GM19395 (cell line): ENCODE measurements at regions not wholly inside any gene's neighbourhood (a gene's known extent, or its start where the extent isn't known, plus 50 kb on each side); places are given as distances from the start of the nearest gene placed in this dataset.
"Not testable (repeated sequence)": the region's sequence is repeated elsewhere in the genome, so short reads cannot be mapped to it uniquely, and the experiment has no call there.

Experiments
- ATAC-seq: cut with Tn5 transposase; IDR thresholded peaks from one replicate; pipeline ENCODE4 v1.9.1; 2021; ENCODE audit warnings: mild to moderate bottlenecking, moderate library complexity; ENCODE audit not compliant: unreplicated experiment

DNA sequence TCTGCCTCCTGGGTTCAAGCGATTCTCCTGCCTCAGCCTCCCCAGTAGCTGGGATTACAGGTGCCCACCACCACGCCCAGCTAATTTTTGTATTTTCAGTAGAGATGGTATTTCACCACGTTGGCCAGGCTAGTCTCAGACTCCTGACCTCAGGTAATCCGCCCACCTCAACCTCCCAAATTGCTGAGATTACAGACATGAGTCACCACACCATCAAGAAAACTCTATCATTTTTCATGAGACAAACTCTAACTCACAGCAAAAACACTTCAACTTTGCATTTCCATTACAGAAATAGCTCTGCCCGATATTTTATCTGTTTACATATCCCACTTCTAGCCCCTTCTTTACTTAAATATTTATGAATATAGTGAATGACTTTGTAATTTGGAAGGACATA lies 561.1 kb downstream of the TMX3 start:
- ATAC-seq = not testable (repeated sequence)

DNA sequence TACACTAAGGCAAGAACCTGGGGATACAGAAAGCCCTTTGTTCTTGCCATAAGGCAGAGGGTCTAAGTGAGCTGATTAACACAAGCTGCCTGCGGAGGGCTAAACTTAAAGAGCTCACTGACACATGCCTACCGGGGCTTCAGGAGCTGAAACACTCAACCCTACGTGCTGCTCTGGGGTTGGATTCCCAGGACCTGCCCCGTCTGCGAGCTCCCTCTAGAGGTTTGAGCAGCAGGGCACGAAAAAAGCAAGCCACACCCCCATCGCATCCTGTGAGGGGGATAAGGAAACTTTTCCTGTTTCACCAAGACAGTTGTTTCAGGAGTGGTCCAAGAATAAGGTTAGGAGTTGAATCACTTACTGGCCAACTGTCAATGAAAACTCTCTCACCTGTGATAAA lies 562.1 kb downstream of the TMX3 start:
- no peak for ATAC-seq

DNA sequence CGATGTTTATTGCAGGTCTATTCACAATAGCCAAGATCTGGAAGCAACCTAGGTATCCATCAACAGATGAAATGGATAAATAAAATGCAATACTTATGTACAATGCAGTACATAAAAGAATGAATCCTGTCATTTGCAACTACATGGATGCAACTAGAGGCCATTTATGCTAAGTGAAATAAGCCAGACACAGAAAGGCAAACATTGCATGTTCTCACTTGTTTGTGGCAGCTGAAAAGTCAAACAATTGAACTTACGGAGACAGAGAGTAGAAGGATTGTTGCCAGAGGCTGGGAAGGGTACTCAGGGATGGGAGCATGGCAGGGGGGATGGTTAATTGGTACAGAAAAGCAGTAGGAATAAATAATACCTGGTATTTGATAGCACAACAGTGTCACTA lies 563.9 kb downstream of the TMX3 start:
- ATAC-seq = no peak

GRCh38 chr18:68148863-68149262 lies 566.0 kb downstream of the TMX3 start:
- ATAC-seq = no peak

GRCh38 chr18:68147728-68148127 lies 567.2 kb downstream of the TMX3 start:
- ATAC-seq = no peak

- no peak for ATAC-seq
These were observed 593.1 kb downstream of the TMX3 start for GRCh38 chr18:68121826-68122225.

DNA sequence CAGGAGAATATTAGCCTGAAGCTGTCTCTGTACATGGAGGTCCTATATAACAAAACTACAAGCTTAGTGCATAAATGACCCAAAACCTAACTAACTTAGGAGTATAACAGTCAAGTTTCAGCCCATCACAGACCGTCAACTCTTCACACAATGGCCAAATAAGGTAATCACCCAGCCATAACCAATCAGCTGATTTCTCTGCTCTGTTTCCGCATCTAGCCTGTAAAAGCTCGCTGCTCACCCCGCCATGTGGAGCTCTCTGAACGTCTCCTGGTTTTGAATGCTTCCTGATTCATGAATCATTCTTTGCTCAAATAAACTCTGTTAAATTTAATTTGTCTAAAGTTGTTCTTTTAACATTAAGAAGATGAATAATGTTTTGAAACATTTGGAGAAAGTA lies 593.6 kb downstream of the TMX3 start:
- no peak for ATAC-seq

DNA sequence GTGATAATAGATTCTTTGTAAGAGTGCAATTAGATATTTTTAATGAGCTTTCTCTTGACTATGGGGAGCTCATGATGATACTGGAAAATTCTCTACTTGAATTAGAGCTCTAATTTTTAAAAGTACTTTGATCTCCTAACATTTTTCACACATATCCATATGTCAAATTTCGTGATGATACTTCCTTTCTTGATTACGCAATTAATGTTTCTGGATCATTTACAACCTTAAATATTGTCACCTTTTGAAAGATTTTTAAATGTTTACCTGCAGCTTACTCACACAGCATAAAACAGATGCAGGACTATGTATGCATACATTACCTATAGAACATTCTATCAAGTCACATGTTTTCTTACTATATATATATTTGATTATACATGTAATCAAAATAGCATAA lies 598.5 kb upstream of the DSEL start:
- no peak for ATAC-seq

GRCh38 chr18:68104036-68104435 lies 587.5 kb upstream of the DSEL start:
- no peak for ATAC-seq

DNA sequence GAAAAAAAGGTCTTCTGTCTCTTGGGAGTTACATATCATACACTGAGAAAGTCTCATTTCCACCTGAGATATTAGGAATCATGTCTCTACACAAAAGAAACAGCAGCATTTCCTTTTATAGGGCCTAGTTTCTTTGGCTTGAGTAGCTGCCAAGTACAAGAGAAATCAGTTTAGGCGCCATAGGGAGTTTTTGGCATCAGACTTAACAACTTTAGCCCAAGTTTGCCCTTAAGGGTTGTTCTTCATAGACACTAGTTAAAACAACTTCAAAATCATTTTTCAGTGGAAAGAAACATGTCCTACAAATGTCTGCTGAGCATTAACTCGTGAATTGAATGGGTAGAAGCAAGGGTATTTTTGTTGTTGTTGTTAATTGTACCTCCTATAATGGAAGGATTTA lies 587.0 kb upstream of the DSEL start:
- no peak for ATAC-seq

- no peak for ATAC-seq
These were observed 585.6 kb upstream of the DSEL start for GRCh38 chr18:68102117-68102516.

GRCh38 chr18:68098655-68099054 lies 582.1 kb upstream of the DSEL start:
- no peak for ATAC-seq

DNA sequence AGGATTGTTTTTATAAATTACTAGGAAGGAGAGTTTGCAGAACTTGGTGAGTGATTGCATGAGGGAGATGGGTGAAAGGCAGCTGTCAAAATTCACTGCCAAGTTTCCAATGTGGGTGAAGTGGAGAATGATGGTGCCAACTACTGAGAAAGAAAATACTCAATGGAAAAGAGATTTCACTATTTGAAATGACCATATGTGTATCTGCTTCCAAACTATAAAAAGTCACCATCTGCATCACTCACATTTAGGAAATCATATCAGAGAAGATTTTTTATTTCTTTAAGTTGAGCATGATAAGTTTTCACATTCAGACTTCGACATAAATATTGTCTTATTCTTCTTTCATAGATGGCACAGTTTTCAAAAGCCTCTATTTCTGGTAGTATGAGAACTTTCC lies 570.0 kb upstream of the DSEL start:
- no peak for ATAC-seq

DNA sequence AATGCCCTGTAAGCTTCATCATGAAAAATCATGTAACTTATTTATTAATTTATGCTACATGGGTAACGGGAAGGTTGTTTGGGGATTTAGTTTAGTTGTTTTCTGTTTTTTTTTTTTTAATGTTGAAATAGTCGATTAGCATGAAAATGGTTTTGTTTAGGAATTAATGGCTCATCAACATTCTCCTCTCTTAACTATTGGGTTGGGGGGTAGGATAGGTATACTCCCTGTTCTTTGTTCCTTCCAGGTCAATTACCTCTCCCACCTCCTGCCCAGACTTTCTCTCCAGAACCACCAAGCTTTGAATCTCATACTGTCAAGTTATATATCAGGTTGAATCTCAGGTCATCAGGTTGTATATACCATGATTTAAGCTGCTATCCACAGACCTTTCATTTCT lies 568.7 kb upstream of the DSEL start:
- ATAC-seq = no peak

DNA sequence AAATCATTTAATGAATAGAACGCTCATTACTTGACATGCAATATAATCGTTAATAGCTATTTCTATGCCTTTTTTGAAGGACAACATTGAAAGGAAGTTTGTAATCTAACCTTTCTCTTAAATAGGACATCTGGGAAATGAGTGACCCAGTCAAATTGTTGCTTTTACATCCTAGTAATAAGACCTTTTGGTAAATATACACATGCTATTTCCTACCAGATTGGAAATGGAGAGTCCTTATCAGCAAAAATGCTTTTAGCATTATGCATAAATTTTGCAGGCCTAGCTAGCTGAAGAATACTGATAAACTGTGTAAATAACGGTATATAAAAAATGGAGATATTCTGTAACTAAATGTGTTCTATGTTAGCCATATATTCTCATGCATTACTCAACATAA lies 567.3 kb upstream of the DSEL start:
- ATAC-seq = no peak

DNA sequence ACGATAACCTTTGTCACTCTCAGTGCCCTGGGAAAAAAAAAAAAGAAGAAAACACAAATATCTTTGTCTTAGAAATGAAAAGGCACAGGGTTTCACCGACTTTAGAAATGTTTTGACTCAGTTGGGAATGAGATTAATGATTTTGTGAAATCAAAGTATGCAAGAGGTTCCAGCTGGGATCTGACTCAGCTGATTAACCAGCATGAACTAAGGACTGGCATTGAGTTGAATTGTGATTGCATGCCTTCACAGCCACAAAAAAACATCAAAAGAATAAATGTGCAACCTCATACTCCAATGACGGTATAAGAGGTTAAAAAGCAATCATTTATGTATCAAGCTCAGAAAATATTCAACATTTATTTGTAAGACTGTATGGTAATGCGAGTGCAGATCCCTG lies 566.6 kb upstream of the DSEL start:
- ATAC-seq = no peak

DNA sequence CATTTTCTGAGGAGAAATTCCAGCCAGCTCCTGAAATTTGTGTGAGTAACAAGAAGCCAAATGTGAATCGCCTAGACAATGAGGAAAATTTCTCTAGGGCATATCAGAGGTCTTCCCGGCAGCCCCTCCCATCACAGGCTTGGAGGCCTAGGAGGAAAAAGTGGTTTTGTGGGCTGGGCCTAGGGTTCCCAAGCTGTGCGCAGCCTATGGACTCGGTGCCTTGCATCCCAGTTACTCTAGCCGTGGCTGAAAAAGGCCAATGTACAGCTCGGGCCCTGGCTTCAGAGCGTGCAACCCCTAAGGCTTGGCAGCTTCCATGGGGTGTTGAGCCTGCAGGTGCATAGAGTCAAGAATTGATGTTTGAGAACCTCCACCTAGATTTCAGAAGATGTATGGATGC lies 556.2 kb upstream of the DSEL start:
- no peak for ATAC-seq

- ATAC-seq = no peak
These were observed 544.4 kb upstream of the DSEL start for GRCh38 chr18:68060871-68061270.

DNA sequence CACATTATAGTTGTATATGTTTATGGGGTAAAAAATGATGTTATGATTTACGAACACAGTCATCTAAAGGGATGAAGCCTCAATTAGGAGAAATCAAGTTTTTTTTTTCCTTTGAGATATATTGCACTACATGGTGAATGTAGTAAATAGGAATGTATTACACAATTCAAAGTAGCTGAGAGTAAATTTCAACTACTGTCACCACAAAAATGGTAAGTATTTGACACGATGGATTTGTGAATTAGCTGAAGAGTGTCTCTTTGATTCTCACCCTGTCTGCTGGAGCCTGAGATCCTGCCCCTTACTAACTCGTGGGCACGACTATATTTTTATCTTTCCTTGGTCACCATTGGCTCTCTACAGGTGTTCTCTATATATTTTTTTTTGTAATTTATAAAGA lies 540.4 kb upstream of the DSEL start:
- ATAC-seq = no peak

- no peak for ATAC-seq
These were observed 538.1 kb upstream of the DSEL start for GRCh38 chr18:68054669-68055068.

- ATAC-seq = no peak
These were observed 536.8 kb upstream of the DSEL start for GRCh38 chr18:68053290-68053689.

DNA sequence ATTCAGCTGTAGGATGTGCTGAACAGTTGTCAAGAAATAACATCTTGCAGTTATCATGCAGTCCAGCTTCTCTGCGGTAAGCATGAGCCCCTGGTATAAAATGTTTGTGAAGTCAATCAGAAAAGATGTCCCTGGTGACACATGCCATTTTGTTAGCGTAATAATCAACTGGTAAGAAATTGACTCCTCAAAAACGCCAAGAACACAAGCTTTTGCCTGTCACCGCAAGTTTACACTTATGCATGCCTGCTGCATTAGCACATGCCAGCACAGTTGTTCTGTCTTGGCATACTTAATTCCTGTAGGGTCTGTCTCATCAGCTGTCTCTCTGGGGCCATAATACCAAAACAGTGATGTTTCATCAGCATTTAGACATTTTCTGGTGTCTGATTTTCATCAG lies 524.8 kb upstream of the DSEL start:
- ATAC-seq = no peak

- no peak for ATAC-seq
These were observed 523.7 kb upstream of the DSEL start for GRCh38 chr18:68040198-68040597.
